ENCODE measurements at regions not wholly inside any gene's neighbourhood (a gene's known extent, or its start where the extent isn't known, plus 50 kb on each side); places are given as distances from the start of the nearest gene placed in this dataset.

- Histone ChIP-seq H3K9me3 (ENCODE audit: control insufficient read depth in 4 of 4, low read length in 3 of 4) (peaks cover 0 to 3% (median 1%) of the 10 kb centered on the region in 4 donors), H3K4me1 (ENCODE audit: control insufficient read depth in 4 of 4, insufficient read depth in 4 of 4, low read length in 3 of 4) (no peaks in the 10 kb centered on the region), H3K36me3 (ENCODE audit: control insufficient read depth in 4 of 4, insufficient read depth in 3 of 4, low read depth in 1 of 4, low read length in 3 of 4) (no peaks in the 10 kb centered on the region), H3K9ac (ENCODE audit: low read depth in 1 of 2, low read length in 2 of 2) (no peak overlapping the region), H3K27ac (ENCODE audit: low read depth in 1 of 2, low read length in 2 of 2) (no peak overlapping the region), H3K4me3 (ENCODE audit: low read depth in 1 of 3, low read length in 3 of 3) (no peak overlapping the region), H3K27me3 (ENCODE audit: control insufficient read depth in 4 of 4, insufficient read depth in 4 of 4, low read length in 3 of 4) (peaks cover 0 to 5% (median 0%) of the 10 kb centered on the region in 4 donors)
- no peak for DNase-seq (ENCODE audit: low spot score)
- 85% methylated on average over 3 of the region's 3 CpGs for WGBS
- TF ChIP-seq NR2F2 (IDR thresholded peaks at IDR 0.05) = no peak
- TF ChIP-seq CTCF (IDR thresholded peaks at IDR 0.05; ENCODE audit: low read depth, low read length, missing input control) = no peak
- TF ChIP-seq FOXA2 (IDR thresholded peaks at IDR 0.05) = no peak
- TF ChIP-seq RXRA (IDR thresholded peaks at IDR 0.05) = no peak
- no peak for TF ChIP-seq MAX (IDR thresholded peaks at IDR 0.05)
- no peak for TF ChIP-seq EGR1 (IDR thresholded peaks at IDR 0.05; ENCODE audit: low read depth in 2 of 2)
- TF ChIP-seq GABPA (IDR thresholded peaks at IDR 0.05 in 1 of 2, conservative IDR thresholded peaks at IDR 0.05 in 1 of 2) = no peak
- no peak for TF ChIP-seq SP1 (IDR thresholded peaks at IDR 0.05)
- no peak for TF ChIP-seq YY1 (IDR thresholded peaks at IDR 0.05)
- TF ChIP-seq TAF1 (conservative IDR thresholded peaks at IDR 0.05) = no peak
- TF ChIP-seq ATF3 (IDR thresholded peaks at IDR 0.05) = no peak
- no peak for TF ChIP-seq RAD21 (IDR thresholded peaks at IDR 0.05)
- TF ChIP-seq, protein P1, sequence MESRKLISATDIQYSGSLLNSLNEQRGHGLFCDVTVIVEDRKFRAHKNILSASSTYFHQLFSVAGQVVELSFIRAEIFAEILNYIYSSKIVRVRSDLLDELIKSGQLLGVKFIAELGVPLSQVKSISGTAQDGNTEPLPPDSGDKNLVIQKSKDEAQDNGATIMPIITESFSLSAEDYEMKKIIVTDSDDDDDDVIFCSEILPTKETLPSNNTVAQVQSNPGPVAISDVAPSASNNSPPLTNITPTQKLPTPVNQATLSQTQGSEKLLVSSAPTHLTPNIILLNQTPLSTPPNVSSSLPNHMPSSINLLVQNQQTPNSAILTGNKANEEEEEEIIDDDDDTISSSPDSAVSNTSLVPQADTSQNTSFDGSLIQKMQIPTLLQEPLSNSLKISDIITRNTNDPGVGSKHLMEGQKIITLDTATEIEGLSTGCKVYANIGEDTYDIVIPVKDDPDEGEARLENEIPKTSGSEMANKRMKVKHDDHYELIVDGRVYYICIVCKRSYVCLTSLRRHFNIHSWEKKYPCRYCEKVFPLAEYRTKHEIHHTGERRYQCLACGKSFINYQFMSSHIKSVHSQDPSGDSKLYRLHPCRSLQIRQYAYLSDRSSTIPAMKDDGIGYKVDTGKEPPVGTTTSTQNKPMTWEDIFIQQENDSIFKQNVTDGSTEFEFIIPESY (IDR thresholded peaks at IDR 0.05) = no peak
- no peak for TF ChIP-seq HNF4A (conservative IDR thresholded peaks at IDR 0.05)
These were observed 96.6 kb upstream of the PROKR2 start for GRCh38 chr20:5413394-5413793.

DNA sequence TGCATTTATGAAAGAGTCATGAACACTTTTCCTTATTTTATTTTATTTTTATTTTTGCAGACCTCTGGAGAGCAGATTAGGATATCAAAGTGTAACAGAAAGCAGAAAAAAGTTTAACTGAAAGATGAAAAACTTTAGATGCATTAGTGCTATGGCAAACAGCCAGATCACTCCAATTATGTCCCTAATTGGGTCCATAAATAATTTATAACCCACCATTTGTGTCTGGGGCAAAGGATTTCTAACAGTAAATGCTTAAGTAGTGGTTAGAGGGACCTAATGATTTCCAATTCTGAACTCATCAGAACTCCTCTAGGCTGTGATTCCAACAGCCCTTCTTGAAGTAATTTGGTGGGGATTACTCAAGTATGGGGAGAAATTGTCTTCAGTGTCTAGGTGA is 93.7 kb upstream of the PROKR2 start:
- H3K9ac ChIP-seq (ENCODE audit: low read depth in 1 of 2, low read length in 2 of 2) = no peak overlapping the region
- H3K4me1 ChIP-seq (ENCODE audit: control insufficient read depth in 4 of 4, insufficient read depth in 4 of 4, low read length in 3 of 4) = no peaks in the 10 kb centered on the region
- no peak for TF ChIP-seq ATF3 (IDR thresholded peaks at IDR 0.05)
- TF ChIP-seq CTCF (IDR thresholded peaks at IDR 0.05; ENCODE audit: low read depth, low read length, missing input control) = no peak
- TF ChIP-seq YY1 (IDR thresholded peaks at IDR 0.05) = no peak
- TF ChIP-seq SP1 (IDR thresholded peaks at IDR 0.05) = no peak
- no peak for TF ChIP-seq TAF1 (conservative IDR thresholded peaks at IDR 0.05)
- no peak for TF ChIP-seq NR2F2 (IDR thresholded peaks at IDR 0.05)
- TF ChIP-seq FOXA1 (IDR thresholded peaks at IDR 0.05) = no peak
- no peak for TF ChIP-seq MAX (IDR thresholded peaks at IDR 0.05)
- TF ChIP-seq REST (IDR thresholded peaks at IDR 0.05) = no peak
- TF ChIP-seq RAD21 (IDR thresholded peaks at IDR 0.05) = no peak
- no peak for TF ChIP-seq FOXA2 (IDR thresholded peaks at IDR 0.05)
- TF ChIP-seq HNF4G (IDR thresholded peaks at IDR 0.05) = no peak
- TF ChIP-seq GABPA (IDR thresholded peaks at IDR 0.05 in 1 of 2, conservative IDR thresholded peaks at IDR 0.05 in 1 of 2) = no peak
- TF ChIP-seq, protein P1 (IDR thresholded peaks at IDR 0.05) = no peak
- TF ChIP-seq HNF4A (conservative IDR thresholded peaks at IDR 0.05) = no peak
- no peak for TF ChIP-seq RXRA (IDR thresholded peaks at IDR 0.05)

More for the DNA sequence above, 93.7 kb upstream of the PROKR2 start:
- H3K27ac ChIP-seq (ENCODE audit: low read depth in 1 of 2, low read length in 2 of 2) = no peak overlapping the region
- no peaks in the 10 kb centered on the region for H3K9me3 ChIP-seq (ENCODE audit: control insufficient read depth in 4 of 4, low read length in 3 of 4)
- no peaks in the 10 kb centered on the region for H3K36me3 ChIP-seq (ENCODE audit: control insufficient read depth in 4 of 4, insufficient read depth in 3 of 4, low read depth in 1 of 4, low read length in 3 of 4)
- peaks cover 0 to 2% (median 0%) of the 10 kb centered on the region in 4 donors for H3K27me3 ChIP-seq (ENCODE audit: control insufficient read depth in 4 of 4, insufficient read depth in 4 of 4, low read length in 3 of 4)
- no peak for DNase-seq (ENCODE audit: low spot score)
- H3K4me3 ChIP-seq (ENCODE audit: low read depth in 1 of 3, low read length in 3 of 3) = no peak overlapping the region

Data from liver (tissue), 8 donors.